HG02970 (cell line): ENCODE measurements at regions not wholly inside any gene's neighbourhood (a gene's known extent, or its start where the extent isn't known, plus 50 kb on each side); places are given as distances from the start of the nearest gene placed in this dataset.
"Not testable (repeated sequence)": the region's sequence is repeated elsewhere in the genome, so short reads cannot be mapped to it uniquely, and the experiment has no call there.

Experiments used
- ATAC-seq: cut with Tn5 transposase; IDR thresholded peaks from one replicate; pipeline ENCODE4 v1.9.1; 2021; ENCODE audit warnings: mild to moderate bottlenecking, moderate library complexity, moderate number of reproducible peaks; ENCODE audit not compliant: unreplicated experiment, low FRiP score

DNA sequence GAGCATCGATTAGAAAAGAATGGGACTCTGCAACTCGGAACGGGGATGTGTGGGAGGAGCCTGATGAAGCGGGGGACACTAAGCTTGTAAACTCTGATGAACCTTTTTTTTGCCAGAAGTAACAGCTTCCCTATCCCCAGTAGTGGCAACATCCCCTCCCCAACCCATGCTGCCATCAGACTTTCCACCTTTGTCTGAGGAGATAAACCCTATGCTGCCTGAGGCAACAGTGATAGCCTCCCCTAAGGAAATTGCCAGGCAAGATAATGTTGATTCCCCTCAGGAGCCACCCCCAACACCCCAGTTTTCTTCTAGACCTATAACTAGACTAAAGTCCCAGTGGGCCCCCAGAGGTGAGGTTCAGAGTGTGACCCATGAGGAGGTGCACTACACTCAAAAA lies 173.7 kb downstream of the AKR1D1 start:
- no peak for ATAC-seq

DNA sequence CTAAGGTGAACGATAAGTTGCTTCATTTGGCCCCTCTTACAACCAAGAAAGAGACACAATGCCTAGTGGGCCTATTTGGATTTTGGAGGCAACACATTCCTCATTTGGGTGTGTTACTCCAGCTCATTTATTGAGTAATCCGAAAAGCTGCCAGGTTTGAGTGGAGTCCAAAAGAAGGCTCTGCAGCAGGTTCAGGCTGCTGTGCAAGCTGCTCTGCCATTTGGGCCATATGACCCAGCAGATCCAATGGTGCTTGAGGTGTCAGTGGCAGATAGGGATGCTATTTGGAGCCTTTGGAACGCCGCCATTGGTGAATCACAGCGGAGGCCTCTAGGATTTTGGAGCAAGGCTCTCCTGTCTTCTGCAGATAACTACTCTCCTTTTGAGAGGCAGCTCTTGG lies 176.4 kb downstream of the AKR1D1 start:
- not testable (repeated sequence) for ATAC-seq

DNA sequence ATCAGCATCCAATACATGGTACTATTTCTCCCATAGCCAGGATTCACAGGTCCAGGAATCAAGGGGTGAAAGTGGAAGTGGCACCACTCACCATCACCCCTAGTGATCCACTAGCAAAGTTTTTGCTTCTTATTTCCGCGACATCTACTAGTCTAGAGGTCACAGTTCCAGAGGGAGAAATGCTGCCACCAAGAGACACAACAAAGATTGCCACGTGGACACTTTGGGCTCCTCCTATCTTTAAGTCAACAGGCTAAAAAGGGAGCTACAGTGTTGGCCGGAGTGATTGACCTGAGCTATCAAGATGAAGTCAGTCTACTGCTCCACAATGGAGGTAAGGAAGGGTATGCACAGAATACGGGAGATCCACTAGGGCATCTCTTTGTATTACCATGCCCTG lies 178.2 kb downstream of the AKR1D1 start:
- ATAC-seq, result no peak

DNA sequence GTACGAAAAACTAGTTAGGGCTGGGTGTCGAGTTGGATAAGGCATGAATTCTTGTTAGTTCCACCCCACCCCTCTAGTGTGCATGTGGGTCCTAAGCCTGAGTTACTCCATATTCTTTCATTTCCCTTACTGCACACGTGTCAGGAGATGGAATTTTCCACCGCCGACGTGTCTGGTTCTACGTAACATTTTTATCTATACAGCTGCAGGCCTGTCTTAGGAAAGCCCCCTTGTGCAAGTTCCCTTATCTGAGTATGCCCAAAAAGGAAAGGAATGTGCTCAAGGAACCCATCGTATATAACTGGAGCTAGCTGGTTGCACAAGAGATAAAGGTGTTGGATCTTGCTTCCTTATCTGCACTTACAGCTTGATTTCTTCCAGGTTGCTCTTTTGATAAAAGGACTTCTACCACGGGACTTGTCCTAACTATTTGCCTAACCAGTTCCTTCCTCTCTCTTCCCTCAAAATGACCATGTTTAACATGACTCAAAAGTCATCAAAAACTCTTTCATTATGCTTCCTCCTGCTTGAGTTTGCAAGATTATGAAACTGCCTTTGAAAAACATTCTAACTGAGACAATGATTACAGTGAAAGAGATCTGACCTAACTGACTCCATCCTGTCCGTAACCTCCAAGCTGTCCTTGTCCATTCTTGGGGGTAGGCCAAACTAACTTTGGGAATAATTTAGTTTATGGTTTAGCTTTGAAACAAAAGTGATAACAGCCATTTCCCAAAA lies 181.4 kb downstream of the AKR1D1 start:
- ATAC-seq, result no peak

DNA sequence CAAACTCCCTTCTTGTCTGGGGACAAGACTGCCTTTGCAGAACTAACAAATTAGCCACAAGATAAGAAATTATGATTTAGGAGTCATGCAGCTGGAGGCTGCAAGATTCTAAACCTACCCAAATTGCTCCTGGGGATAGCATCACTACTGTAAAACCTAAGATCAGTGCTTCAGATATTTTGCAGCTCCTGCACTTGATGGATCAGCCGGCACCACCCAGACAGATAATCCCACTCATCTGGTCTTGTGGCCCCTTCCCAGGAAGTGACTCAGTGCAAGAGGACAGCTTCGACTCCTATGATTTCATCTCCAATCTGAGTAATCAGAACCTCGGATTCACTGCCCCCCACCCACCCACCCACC lies 181.9 kb downstream of the AKR1D1 start:
- no peak for ATAC-seq

DNA sequence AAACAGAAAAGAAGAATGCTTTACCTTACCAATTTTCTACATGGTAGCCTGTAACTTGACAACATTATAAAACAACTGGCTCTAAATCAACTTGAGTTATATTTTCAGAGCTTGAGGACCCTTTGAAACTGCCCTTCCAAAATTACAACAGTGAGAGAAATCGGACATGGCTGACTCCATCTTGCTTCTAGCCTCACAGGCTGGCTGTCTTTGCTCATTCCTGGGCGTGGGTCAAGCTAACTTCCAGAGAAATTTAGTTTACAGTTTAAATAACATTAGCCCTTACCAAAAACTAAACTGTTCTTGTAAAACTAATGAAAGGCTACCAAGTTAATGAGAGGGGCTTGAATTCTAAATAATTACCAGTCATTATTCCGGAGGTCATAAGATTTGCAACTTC lies 183.4 kb downstream of the AKR1D1 start:
- no peak for ATAC-seq

DNA sequence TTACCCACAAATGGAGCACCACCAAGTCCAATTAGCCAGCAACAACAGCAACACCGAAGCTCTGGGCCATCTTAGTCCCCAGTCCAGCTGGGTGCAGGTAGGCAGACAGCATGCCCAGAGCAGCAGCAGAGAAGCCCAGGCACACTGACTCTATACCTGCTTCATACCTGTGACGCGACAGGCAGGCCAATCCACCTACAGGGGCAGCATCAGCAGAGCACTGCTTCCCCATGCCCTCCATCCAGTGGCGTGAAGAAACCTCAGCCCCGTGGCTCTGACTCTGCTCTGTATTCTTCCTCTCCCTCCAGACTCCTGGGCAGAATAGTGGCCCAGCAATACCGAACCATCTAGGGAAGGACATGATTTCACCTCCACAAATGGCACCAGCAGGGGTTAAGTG lies 191.7 kb downstream of the AKR1D1 start:
- no peak for ATAC-seq

DNA sequence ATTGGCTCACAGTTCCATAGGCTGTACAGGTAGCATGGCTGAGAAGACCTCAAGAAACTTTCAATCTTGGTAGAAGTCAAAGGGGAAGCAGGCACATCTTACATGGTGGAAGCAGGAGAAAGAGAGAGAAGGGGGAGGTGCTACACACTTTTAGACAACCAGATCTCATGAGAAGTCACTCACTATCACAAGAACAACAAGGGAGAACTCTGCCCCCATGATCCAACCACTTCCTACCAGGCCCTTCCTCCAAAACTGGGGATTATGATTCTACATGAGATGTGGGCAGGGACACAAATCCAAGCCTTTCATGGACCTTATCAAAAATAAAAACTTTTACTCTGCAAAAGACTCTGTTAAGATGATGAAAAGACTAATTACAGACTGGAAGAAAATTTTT lies 183.2 kb upstream of the TRIM24 start:
- no peak for ATAC-seq

DNA sequence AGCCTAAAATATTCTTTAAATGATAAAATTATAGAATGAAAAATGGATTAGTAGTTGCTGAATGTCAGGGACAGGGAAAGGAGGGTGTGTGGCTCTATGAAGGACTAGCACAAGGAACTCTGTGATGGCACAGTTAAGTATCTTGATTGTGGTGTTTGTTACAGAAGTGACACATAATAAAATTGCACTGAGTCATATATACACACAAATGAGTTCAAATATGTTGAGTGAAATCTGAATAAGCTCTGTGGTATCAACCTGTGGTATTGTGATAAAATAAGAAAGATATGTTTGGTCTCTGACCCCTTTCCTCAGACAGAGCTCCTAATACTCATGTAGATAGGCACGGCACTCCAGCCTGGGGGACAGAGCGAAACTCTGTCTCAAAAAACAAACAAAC lies 181.5 kb upstream of the TRIM24 start:
- ATAC-seq, result no peak

DNA sequence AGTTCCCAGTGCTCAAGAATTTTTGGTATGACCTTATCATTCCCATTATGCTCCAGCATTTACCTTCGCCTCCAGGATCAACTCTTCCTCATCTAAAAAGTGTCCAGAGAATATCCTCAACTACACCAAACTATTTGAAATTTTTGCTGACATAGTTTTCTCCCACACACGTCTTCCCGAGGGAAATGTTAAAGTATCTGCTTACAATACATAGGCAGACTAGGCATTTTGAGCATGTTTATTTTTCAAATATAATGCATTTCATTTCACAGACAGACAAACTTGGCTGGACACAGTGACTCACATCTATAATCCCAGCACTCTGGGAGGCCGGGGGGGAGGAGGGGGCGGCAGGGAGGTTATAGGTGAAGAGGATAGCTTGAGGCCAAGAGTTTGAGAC lies 177.1 kb upstream of the TRIM24 start:
- no peak for ATAC-seq

DNA sequence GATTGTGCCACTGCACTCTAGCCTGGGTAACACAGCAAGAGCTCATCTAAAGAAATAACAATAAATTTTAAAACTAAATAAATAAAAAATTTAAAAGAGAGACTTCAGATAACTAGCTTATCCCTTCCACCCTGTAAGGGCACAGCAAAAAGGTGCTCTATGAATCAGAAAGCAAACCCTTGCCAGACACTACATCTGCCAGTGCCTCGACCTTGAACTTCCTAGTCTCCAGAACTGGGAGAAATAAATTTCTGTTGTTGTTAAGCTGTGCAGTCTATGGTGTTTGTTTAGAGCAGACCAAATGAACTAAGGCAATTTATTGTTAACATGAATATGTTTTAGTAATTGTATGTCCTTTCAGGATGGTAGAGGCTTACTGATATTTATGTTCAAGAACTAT lies 174.9 kb upstream of the TRIM24 start:
- no peak for ATAC-seq

DNA sequence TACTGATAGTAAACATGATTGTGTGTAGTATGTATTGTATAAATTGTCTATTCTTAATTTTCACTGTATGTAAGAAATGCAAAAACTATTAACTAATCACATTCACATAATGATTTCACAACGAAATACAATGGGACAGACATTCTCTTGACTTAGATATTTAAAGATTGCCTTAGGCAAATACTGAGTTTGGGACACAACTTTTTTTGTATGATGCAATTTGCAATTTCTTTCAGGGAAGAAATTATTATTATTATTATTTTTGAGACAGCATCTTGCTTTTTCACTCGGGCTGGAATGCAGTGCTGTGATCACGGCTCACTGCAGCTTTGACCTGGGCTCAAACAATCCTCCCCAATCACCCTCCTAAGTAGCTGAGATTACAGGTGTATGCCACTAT lies 173.2 kb upstream of the TRIM24 start:
- no peak for ATAC-seq

DNA sequence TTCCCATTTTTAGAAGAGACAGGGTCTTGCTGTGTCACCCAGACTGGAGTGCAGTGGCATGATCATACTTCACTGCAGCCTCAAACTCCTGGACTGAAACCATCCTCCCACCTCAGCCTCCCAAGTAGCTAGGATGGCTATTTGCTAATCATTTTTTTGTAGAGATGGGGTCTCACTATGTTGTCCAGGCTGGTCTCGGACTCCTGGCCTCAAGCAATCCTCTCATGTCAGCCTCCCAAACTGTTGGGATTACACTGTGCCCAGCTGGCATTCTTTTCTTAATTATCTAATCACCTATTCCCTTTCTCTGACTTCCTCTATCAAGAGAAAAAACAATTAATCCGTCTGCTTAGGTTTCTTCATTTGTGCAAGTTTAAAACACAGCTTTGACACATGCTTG lies 172.5 kb upstream of the TRIM24 start:
- ATAC-seq, result no peak

DNA sequence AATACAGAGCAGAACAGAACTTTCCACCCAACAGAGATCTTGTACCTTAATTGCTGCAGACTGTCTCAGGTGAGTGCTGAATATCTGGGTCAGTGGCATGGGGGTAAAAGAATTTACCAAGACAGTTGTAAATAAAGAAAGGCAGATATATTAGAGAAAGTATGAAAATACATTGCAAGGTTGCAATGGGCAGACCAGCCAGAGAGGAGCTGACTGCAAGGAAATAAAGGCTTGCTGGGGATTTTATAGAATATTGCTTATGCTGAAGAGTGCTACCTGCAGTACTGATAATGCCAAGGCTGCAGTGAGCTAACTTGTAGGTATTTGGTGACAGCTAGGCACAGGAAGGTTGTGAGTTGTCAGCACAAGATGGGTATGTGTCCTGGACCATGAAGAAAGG lies 171.0 kb upstream of the TRIM24 start:
- no peak for ATAC-seq

DNA sequence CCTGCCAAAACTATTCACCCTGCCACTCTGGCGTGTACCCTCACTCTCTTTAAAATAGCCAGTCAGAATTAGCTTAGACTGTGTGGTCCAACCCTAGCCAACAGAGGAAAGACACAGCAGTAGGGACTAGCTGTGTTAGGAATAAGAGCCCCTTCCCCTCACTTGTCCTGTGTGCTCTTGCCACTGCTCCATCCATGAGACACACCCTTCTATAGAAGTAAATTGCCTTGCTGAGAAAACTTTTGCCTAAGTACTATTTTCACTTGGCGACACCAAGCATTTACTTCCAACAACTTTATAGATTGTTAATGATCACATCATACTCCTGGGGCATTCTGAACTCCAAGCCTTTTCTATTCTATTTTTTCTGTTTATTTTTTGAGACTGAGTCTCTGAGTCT lies 170.2 kb upstream of the TRIM24 start:
- ATAC-seq, result no peak

DNA sequence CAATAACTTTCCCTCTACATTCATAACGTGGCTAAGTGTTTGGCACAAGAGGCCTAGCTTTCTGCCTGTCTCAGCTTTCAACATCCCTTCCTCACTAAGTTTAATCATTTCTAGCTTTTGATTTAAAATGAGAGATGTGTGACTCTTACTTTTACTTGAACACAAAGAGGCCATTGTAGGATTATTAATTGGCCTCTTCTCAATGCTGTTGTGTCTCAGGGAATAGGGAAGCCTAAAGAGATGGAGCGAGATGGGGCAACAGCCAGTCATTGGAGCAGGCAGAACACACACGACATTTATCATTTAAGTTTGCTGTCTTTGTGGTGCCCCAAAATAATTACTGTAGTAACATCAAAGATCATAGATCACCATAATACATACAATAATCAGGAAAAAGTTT lies 167.1 kb upstream of the TRIM24 start:
- ATAC-seq, result no peak

DNA sequence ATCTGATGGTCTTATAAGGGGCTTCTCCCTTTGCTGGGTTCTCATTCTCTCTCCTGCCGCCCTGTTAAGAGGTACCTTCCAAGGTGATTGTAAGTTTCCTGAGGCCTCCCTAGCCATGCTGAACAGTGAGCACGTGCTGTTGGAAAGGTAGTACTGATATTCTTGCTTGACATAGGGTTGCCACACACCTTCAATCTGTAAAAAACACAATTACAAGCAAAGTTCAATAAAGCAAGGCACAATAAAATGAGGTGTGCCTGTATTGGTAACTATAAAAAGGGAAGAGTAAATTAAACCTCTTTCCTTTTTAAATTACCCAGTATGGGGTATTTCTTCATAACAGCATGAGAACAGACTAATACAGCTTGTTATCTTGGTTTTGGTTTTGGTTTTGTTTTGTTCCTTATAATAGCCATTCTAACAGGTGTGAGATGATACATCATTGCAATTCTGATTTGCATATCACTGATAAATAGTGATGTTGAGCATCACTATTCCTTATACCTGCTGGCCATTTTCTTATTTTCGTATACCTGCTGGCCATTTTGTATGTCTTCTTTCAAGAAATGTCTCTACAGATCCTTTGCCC lies 164.9 kb upstream of the TRIM24 start:
- peak; percentile 61 for ATAC-seq

DNA sequence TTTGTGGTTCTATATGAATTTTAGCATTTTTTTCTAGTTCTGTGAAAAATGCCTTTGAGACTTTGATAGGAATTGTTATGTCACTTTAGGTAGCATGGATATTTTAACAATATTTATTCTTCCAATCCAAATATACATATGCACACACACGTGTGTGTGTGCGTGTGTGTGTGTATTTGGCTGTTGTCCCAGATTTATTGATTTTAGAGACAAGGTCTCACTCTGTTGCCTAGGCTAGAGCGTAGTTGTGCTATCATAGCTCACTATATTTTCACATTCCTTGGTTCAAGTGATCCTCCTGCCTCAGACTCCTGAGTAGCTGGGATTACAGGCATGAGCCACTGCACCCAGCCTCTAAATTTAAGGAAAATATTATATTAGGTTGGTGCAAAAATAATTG lies 162.5 kb upstream of the TRIM24 start:
- no peak for ATAC-seq

DNA sequence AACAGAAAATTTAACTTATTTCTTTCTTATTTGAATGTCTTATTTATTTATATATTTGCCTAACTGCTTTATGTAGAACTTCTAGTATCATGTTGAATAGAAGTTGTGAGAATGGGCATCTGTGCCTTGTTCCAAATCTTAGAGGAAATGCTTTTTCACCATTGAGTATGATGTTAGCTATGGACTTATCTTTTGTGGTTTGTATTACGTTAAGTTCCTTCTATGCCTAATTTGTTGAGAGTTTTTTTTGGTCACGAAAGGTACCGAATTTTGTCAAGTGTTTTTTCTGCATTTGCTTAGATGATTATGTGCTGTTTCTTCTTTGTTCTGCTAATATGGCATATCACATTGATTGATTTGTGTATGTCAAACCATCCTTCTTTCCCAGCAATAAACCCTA lies 161.0 kb upstream of the TRIM24 start:
- ATAC-seq, result no peak

DNA sequence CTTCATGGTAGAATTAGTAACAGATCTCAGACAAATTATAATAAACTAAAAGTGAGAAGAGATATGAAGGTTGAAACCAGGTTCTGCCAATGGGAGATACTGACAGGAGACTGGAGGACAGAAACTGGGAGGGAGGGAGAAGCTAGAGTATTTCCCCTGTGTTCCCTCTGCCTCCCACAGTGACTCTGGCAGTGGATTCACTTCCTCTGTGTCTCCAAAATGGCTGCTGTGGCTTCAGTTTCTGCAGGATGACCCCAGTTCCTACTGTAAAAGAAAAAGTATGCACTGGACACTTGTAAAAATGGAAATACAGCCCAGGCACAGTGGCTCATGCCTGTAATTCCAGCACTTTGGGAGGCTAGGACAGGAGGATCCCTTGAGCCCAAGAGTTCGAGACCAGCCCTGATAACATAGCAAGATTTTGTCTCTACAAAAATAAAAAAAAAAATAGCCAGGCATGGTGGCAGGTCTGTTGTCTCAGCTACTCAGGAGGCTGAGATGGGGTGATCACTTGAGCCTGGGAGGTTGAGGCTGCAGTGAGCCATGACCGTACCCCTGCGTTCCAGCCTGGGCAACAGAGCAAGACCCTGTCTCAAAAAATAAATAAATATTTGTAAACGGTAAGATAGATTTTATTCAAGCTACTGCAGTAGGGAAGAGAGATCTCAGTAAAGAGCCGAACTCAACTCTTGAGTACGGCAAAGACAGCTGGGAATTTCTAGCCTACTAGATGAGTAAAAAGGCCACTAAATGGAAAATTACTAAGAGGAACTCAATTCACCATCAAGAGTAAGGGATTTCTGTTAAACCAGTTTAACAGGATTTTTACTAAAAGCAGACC lies 156.6 kb upstream of the TRIM24 start:
- ATAC-seq, result no peak

DNA sequence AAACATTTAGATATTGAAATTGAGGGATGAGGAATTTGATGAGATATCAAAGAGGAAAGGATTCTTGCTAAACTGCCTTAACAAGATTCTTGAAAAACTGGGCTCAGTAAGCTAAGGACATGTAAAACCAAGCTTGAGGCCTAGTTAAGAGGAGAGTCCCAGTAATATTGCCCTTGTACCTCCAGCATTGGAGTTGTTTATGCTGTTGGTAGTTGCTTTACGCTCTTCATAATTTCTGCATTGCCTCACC lies 156.1 kb upstream of the TRIM24 start:
- no peak for ATAC-seq

DNA sequence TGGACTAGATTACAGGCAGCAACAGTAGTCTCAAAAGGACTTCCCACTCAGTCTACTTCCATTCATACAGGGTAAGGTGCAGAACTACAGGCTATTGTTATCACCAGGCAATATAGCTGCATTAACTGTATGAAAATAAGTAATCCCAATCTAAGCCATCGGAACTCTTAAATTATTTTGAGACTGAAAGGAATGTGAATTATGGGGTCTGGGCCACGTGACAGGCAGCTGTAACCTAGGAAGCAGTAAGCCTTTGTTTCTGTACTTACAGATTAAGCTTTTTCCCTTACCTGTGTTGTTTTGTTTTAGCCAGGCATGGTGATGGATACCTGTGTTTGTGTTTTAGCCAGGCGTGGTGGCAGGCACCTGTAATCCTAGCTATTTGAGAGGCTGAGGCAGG lies 152.4 kb upstream of the TRIM24 start:
- no peak for ATAC-seq
